Glutamatergic neuron (in vitro differentiated cells): ENCODE measurements at regions not wholly inside any gene's neighbourhood (a gene's known extent, or its start where the extent isn't known, plus 50 kb on each side); places are given as distances from the start of the nearest gene placed in this dataset.
"Not testable (repeated sequence)": the region's sequence is repeated elsewhere in the genome, so short reads cannot be mapped to it uniquely, and the experiment has no call there.

Source experiments
- DNase-seq: peaks from one replicate; pipeline ENCODE4 v3.0.0; 2022
- H3K27ac Mint-ChIP-seq: one replicate; pipeline ENCODE4 v1.8.0; 2020; ENCODE audit warnings: mild to moderate bottlenecking, mixed read lengths, inconsistent platforms; ENCODE audit not compliant: unreplicated experiment
- H3K27me3 Mint-ChIP-seq: one replicate; pipeline ENCODE4 v1.8.0; 2020; ENCODE audit warnings: mild to moderate bottlenecking, moderate library complexity, mixed read lengths, inconsistent platforms; ENCODE audit not compliant: unreplicated experiment
- H3K36me3 Mint-ChIP-seq: one replicate; pipeline ENCODE4 v1.8.0; 2020; ENCODE audit warnings: mild to moderate bottlenecking, mixed read lengths, inconsistent platforms; ENCODE audit not compliant: unreplicated experiment
- H3K4me1 Mint-ChIP-seq: one replicate; pipeline ENCODE4 v1.8.0; 2020; ENCODE audit warnings: mild to moderate bottlenecking, low read depth, mixed read lengths, inconsistent platforms; ENCODE audit not compliant: unreplicated experiment
- H3K4me3 Mint-ChIP-seq: one replicate; pipeline ENCODE4 v1.8.0; 2020; ENCODE audit warnings: mild to moderate bottlenecking, mixed read lengths, inconsistent platforms; ENCODE audit not compliant: unreplicated experiment
- H3K9me3 Mint-ChIP-seq: one replicate; pipeline ENCODE4 v1.8.0; 2020; ENCODE audit warnings: mild to moderate bottlenecking, moderate library complexity, mixed read lengths, inconsistent platforms; ENCODE audit not compliant: unreplicated experiment
- TF ChIP-seq, protein P1 (sequence below): fragments of 200-600 bp; sonication (generic); IDR thresholded peaks from one replicate; pipeline ENCODE4 v1.5.0; 2021; ENCODE audit not compliant: partially characterized antibody, unreplicated experiment

DNA sequence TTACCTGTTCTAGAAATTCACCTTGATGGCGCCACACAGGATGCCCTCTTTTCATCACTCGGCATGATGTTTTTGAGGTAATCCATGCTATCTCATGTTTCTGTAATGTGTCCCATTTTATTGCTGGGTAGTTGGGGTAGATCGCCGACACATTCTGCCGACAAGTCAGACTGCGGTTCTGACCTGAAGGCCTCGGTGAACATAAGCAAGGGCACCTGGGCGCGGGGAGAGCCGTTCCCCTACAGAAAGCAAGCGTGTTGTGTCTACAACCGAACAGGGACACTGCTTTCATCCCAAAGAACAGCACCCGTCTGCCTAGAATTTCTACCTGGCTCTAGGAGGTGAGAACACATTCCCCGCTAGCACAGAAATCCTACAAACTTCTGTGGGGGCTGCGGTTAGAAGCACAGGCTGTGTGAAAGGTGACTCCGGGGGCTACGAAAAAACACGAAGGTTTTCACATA is 149.2 kb downstream of the PPIAL4G start:
- Mint-ChIP-seq H3K4me3 (peak overlapping the region; percentile 99), H3K27ac (peak overlapping the region; percentile 100), H3K27me3 (peaks cover 18% of the 10 kb centered on the region), H3K9me3 (peaks cover 15% of the 10 kb centered on the region), H3K36me3 (no peaks in the 10 kb centered on the region), H3K4me1 (no peaks in the 10 kb centered on the region)
- DNase-seq, result no peak
- TF ChIP-seq, protein P1, sequence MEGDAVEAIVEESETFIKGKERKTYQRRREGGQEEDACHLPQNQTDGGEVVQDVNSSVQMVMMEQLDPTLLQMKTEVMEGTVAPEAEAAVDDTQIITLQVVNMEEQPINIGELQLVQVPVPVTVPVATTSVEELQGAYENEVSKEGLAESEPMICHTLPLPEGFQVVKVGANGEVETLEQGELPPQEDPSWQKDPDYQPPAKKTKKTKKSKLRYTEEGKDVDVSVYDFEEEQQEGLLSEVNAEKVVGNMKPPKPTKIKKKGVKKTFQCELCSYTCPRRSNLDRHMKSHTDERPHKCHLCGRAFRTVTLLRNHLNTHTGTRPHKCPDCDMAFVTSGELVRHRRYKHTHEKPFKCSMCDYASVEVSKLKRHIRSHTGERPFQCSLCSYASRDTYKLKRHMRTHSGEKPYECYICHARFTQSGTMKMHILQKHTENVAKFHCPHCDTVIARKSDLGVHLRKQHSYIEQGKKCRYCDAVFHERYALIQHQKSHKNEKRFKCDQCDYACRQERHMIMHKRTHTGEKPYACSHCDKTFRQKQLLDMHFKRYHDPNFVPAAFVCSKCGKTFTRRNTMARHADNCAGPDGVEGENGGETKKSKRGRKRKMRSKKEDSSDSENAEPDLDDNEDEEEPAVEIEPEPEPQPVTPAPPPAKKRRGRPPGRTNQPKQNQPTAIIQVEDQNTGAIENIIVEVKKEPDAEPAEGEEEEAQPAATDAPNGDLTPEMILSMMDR, result no peak

DNA sequence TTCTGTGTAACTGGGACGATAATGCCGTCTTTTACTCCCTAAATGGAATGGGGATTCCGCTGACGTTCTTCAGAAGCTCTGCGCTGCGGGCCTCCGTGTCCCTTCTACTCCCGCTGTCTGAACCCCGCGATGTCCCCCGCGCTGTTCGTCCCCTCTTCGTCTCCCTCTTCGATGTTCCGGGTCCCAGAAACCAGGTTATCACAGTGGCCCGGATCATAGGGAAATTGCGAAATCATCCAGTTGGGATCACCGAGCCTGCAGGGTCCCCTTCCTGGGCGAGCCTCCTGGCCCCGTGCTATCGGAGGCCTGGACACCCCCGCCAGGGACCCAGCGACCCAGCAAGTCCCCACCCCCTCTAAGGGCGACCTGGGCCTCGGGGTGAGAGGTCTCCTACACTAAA is 154.2 kb downstream of the PPIAL4G start:
- H3K27me3 Mint-ChIP-seq, result peaks cover 4% of the 10 kb centered on the region
- no peaks in the 10 kb centered on the region for H3K4me1 Mint-ChIP-seq
- TF ChIP-seq, protein P1, result no peak
- H3K9me3 Mint-ChIP-seq, result peaks cover 5% of the 10 kb centered on the region
- no peak overlapping the region for H3K27ac Mint-ChIP-seq
- H3K4me3 Mint-ChIP-seq, result no peak overlapping the region
- H3K36me3 Mint-ChIP-seq, result peaks cover 13% of the 10 kb centered on the region
- no peak for DNase-seq

DNA sequence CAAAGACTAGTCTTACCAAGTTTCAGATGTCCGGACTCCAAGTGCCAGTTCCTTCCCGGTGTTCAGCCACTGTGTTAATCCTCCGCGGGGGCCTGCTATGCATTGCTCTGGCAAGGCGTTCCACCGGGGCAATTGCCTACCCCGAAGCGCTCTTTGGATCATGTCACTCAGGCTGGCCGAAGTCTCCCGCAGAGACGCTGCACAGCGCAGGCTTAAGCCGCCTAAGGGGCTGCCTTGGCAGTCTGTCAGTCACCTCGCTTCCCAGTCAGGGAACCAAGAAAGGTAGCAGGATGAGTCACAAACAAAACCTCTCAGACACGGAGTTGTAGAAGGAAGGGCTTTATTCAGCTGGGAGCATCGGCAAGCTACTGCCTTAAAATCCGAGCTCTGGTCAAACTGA is 158.1 kb downstream of the PPIAL4G start:
- H3K36me3 Mint-ChIP-seq, result peaks cover 13% of the 10 kb centered on the region
- not testable (repeated sequence) for H3K4me3 Mint-ChIP-seq, DNase-seq, H3K27ac Mint-ChIP-seq, H3K9me3 Mint-ChIP-seq, H3K4me1 Mint-ChIP-seq, H3K27me3 Mint-ChIP-seq

DNA sequence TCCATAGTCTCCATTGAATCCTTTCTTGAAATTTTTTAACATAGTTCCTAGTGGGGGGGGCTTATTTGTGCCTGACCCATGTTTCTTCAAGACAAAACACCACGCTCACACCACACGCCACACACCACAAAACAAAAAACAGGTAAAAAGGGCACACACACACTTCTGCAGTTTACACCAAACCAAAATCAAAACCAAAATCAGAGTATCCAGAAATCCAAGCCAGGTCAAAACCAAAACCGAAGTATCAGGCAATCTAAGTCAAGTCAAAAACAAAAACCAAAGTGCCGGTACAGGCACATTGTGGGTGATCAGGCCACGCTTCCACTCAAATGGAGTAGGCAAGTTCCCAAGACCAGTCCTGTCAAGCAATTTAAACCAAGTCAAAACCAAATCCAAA is 158.6 kb downstream of the PPIAL4G start:
- not testable (repeated sequence) for H3K9me3 Mint-ChIP-seq, H3K27ac Mint-ChIP-seq, H3K4me3 Mint-ChIP-seq, DNase-seq, H3K4me1 Mint-ChIP-seq, H3K27me3 Mint-ChIP-seq
- peaks cover 13% of the 10 kb centered on the region for H3K36me3 Mint-ChIP-seq

DNA sequence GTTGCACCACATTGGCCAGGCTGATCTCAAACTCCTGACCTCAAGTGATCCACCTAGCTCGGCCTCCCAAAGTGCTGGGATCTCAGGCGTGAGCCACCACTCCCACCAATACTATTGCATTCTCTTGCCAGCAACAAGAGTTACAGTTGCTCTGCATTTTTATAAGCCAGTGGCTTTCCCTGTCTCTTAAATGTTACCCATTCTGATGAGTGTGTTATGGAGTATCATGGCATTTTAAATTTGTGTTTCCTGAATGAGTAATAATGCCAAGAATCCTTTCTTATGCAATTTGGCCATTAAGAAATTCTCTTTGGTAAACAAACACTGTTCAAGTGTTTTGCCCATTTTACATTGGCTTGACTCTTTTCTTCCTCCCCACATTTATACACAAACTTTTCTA is 163.0 kb downstream of the PPIAL4G start:
- DNase-seq, H3K4me3 Mint-ChIP-seq, H3K4me1 Mint-ChIP-seq, H3K36me3 Mint-ChIP-seq, H3K9me3 Mint-ChIP-seq, H3K27ac Mint-ChIP-seq: not testable (repeated sequence)
- peaks cover 14% of the 10 kb centered on the region for H3K27me3 Mint-ChIP-seq

DNA sequence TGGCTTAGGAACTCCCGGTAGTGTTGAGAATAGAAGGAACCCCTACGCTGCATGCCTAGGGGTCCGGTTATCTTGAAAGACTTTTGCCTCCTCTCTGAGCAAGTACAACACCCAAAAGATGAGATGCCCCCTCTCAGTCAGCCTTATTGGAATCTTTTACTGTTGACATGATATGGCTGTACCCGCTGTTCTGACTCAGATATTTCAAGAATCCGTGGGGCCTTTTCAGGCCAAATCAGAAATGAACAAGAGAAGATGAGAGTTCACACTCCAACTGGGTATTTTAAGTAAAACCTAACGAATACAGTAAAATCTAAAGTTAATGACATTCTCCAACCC is 164.2 kb downstream of the PPIAL4G start:
- Mint-ChIP-seq H3K27me3 (peaks cover 14% of the 10 kb centered on the region), H3K4me1 (peaks cover 2% of the 10 kb centered on the region), H3K4me3 (peak overlapping the region; percentile 65), H3K9me3 (peaks cover 4% of the 10 kb centered on the region), H3K36me3 (peaks cover 5% of the 10 kb centered on the region), H3K27ac (no peak overlapping the region)
- TF ChIP-seq, protein P1, result no peak
- no peak for DNase-seq
